A549 (cell line): ENCODE measurements at regions not wholly inside any gene's neighbourhood (a gene's known extent, or its start where the extent isn't known, plus 50 kb on each side); places are given as distances from the start of the nearest gene placed in this dataset.

ENCODE experiments used
- ATAC-seq, 2 experiments: fragments of 200-7000 bp in 1 of 2; fragments of >200 bp in 1 of 2; cut with Nextera tagmentation in 1 of 2; cut with Tn5 transposase in 1 of 2; 3 replicates each; pipeline versions ENCODE4 v1.8.0 to v1.9.1; 2018 to 2020; ENCODE audit warnings: mild to moderate bottlenecking in 1 of 2, moderate library complexity in 1 of 2
- CTCF ChIA-PET: fragments of 300-600 bp; sonication (Branson Sonifier 250); formaldehyde crosslinking; extraction: SDS; loops from one replicate; lab custom pipeline; 2021; ENCODE audit warnings: antibody characterized with exemption, inconsistent platforms; lab: Yijun Ruan, JAX
- POLR2A ChIA-PET: fragments of 350-600 bp; formaldehyde crosslinking; extraction: SDS; loops from one replicate; lab custom pipeline; 2021; ENCODE audit warnings: antibody characterized with exemption, inconsistent platforms; lab: Yijun Ruan, JAX
- DNase-seq, 2 experiments: peaks; one replicate each; pipeline versions ENCODE4 v3.0.0 to v3.0.0-alpha.2; 2011 to 2016; ENCODE audit warnings: low read depth in 1 of 2, low spot score in 1 of 2
- FAIRE-seq: peaks from 2 replicates; lab custom pipeline; 2011; peaks lifted over from hg19 to GRCh38; lab: Jason Lieb, UNC
- H3K27ac ChIP-seq, 2 experiments: fragments of >200 bp; sonication (Bioruptor Twin); formaldehyde crosslinking; 3 replicates each; pipeline ENCODE4 v1.5.1; 2016 to 2017
- H3K4me1 ChIP-seq: fragments of >200 bp; sonication (Bioruptor Twin); formaldehyde crosslinking; 3 replicates; pipeline ENCODE4 v1.6.1; 2016
- H3K4me2 ChIP-seq: fragments of >200 bp; sonication (Bioruptor Twin); formaldehyde crosslinking; 3 replicates; pipeline ENCODE4 v1.6.1; 2016
- H3K4me3 ChIP-seq: fragments of >200 bp; sonication (Bioruptor Twin); formaldehyde crosslinking; 3 replicates; pipeline ENCODE4 v1.5.1; 2016
- H3K9me3 ChIP-seq: fragments of >200 bp; sonication (Bioruptor Twin); formaldehyde crosslinking; 3 replicates; pipeline ENCODE4 v1.6.1; 2016
- BHLHE40 ChIP-seq: IDR thresholded peaks from 2 replicates; pipeline ENCODE4 v1.6.1; 2012; ENCODE audit warnings: low read depth, low read length, inconsistent platforms
- CBX2 ChIP-seq: fragments of 200-600 bp; sonication (generic); IDR thresholded peaks from 2 replicates; pipeline ENCODE4 v1.6.1; 2016; ENCODE audit warnings: low read depth, mild to moderate bottlenecking, borderline replicate concordance
- EHMT2 ChIP-seq: fragments of 200-600 bp; sonication (generic); IDR thresholded peaks from 2 replicates; pipeline ENCODE4 v1.6.1; 2016; ENCODE audit warnings: antibody characterized with exemption, low read depth, mild to moderate bottlenecking, moderate library complexity
- EP300 ChIP-seq, 2 experiments: fragments of >200 bp; sonication (Bioruptor Twin); formaldehyde crosslinking; IDR thresholded peaks; 2 replicates in 1 of 2; 3 replicates in 1 of 2; pipeline ENCODE4 v1.6.1; 2016 to 2017
- ESRRA ChIP-seq: fragments of 150-350 bp; IDR thresholded peaks from 2 replicates; pipeline ENCODE4 v1.6.1; 2014; ENCODE audit warnings: mild to moderate bottlenecking, low read length, borderline replicate concordance
- FOSB ChIP-seq: fragments of 250-450 bp; sonication (Bioruptor Pico); IDR thresholded peaks from 2 replicates; pipeline ENCODE4 v1.5.0; 2020; ENCODE audit warnings: mild to moderate bottlenecking, moderate library complexity
- FOSL2 ChIP-seq, 2 experiments: fragments of 450-650 bp in 1 of 2; fragments of >200 bp in 1 of 2; sonication (Bioruptor Twin) in 1 of 2; formaldehyde crosslinking; IDR thresholded peaks; 2 replicates each; pipeline versions ENCODE4 v1.5.0 to v1.6.1; 2016 to 2020; ENCODE audit warnings: mild to moderate bottlenecking in 1 of 2, moderate library complexity in 1 of 2
- GATA3 ChIP-seq: IDR thresholded peaks from 2 replicates; pipeline ENCODE4 v1.6.1; 2012; ENCODE audit warnings: borderline replicate concordance
- HEYL ChIP-seq: fragments of 250-450 bp; sonication (Bioruptor Pico); IDR thresholded peaks from 2 replicates; pipeline ENCODE4 v1.8.0; 2021; ENCODE audit warnings: mild to moderate bottlenecking, moderate library complexity
- HOXB13 ChIP-seq: fragments of 250-450 bp; sonication (Bioruptor Pico); IDR thresholded peaks from 2 replicates; pipeline ENCODE4 v1.5.0; 2020; ENCODE audit warnings: low read depth, mild to moderate bottlenecking, moderate library complexity
- HOXB5 ChIP-seq: fragments of 250-450 bp; sonication (Bioruptor Pico); IDR thresholded peaks from 2 replicates; pipeline ENCODE4 v1.5.0; 2020; ENCODE audit warnings: mild to moderate bottlenecking, moderate library complexity
- JUNB ChIP-seq: fragments of >200 bp; sonication (Bioruptor Twin); formaldehyde crosslinking; IDR thresholded peaks from 2 replicates; pipeline ENCODE4 v1.6.1; 2016
- KDM1A ChIP-seq: fragments of 200-600 bp; sonication (generic); IDR thresholded peaks from 2 replicates; pipeline ENCODE4 v1.6.1; 2016; ENCODE audit warnings: low read depth, mild to moderate bottlenecking
- KDM5A ChIP-seq: fragments of 200-600 bp; sonication (generic); IDR thresholded peaks from 2 replicates; pipeline ENCODE4 v1.6.1; 2016; ENCODE audit warnings: antibody characterized with exemption, mild to moderate bottlenecking
- NR3C1 ChIP-seq: fragments of >200 bp; sonication (Bioruptor Twin); formaldehyde crosslinking; IDR thresholded peaks from 3 replicates; pipeline ENCODE4 v1.6.1; 2017
- RCOR1 ChIP-seq: fragments of 150-350 bp; IDR thresholded peaks from 2 replicates; pipeline ENCODE4 v1.6.1; 2014; ENCODE audit warnings: antibody characterized with exemption, low read length, low read depth
- ZNF302 ChIP-seq: fragments of 250-450 bp; sonication (Bioruptor Pico); IDR thresholded peaks from 2 replicates; pipeline ENCODE4 v1.9.0; 2021; ENCODE audit warnings: inconsistent platforms, mild to moderate bottlenecking, moderate library complexity
- WGBS: methylation state at CpG from one replicate; pipeline ENCODE4 v1.1.6; 2017; ENCODE audit errors: missing lambda C conversion rate; 5-methylcytosine and 5-hydroxymethylcytosine counted together
- TF ChIP-seq, protein P1 (sequence below): fragments of >200 bp; sonication (Bioruptor Twin); formaldehyde crosslinking; IDR thresholded peaks from 2 replicates; pipeline ENCODE4 v1.6.1; 2016
- TF ChIP-seq, protein P2 (sequence below): IDR thresholded peaks from 2 replicates; pipeline ENCODE4 v1.6.1; 2012
- TF ChIP-seq, protein P3 (sequence below): fragments of 200-600 bp; sonication (generic); IDR thresholded peaks from 2 replicates; pipeline ENCODE4 v1.6.1; 2016; ENCODE audit warnings: antibody characterized with exemption, mild to moderate bottlenecking, moderate library complexity

DNA sequence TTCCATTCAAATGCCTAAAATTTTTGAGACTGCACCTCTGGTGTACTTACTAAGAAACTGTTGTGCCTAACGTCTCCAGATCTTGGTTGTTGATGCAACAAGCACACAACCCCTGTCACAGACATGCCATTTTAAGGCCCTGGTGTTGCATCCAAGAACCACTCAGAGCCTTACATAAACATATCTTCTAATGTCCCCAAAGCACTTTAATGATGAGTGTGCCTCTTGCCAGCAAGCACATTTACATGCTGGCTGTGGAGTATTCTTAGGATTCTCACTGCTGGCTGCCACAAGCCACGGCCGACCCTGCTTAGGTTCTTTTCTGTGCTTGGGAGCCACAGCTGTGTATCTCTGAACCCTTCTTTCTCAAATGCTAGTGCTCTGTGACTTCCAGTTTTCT, 201.4 kb downstream of the ADAMTS15 start:
- WGBS = 91% methylated on average over 3 of the region's 3 CpGs
- ChIA-PET CTCF (no interaction called here), POLR2A (no interaction called here)
- H3K4me3 ChIP-seq = no peak overlapping the region
- FAIRE-seq = no peak
- DNase-seq = no peak
- no peaks in the 10 kb centered on the region for H3K9me3 ChIP-seq
- no peak overlapping the region for H3K4me2 ChIP-seq
- no peak for ATAC-seq
- H3K4me1 ChIP-seq = no peaks in the 10 kb centered on the region
- no peak overlapping the region for H3K27ac ChIP-seq
- no peak for TF ChIP-seq RCOR1
- TF ChIP-seq KDM5A = no peak
- no peak for TF ChIP-seq HOXB13 (CRISPR knock-in tag)
- no peak for TF ChIP-seq NR3C1
- TF ChIP-seq, protein P1, sequence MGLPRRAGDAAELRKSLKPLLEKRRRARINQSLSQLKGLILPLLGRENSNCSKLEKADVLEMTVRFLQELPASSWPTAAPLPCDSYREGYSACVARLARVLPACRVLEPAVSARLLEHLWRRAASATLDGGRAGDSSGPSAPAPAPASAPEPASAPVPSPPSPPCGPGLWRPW = no peak

DNA sequence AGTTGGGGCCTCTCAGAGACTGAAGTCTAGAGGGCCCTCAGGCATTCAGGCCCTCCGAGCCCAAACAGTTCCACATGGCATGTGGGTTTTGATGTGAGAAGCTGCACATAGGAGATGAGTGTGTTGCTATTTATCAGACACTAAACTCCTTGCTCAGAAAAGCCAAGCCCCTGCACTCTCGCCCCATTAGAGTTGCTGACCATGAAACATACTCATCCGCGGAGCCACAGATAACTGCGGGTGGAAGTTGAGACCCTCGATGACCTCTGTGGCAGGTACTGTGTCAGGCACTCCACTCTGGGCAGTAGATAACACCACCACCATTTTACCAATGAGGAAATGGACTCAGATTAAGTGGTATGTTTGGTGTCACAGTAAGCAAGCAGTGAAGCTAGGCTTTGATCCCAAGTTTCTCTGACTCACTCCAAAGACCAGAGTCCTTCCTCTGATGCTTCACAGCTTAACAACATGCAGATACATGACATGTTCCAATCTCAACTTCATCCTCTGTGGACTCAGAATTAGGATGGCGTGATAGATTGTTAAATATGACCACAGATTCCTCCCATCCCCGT, 202.1 kb downstream of the ADAMTS15 start:
- ChIA-PET POLR2A (no interaction called here), CTCF (interaction anchor here (2.1 kb wide), 1 partner anchor 177 kb away, joined by 5 read pairs; no protein-coding TSS in a partner anchor)
- ATAC-seq = no peak
- Histone ChIP-seq H3K4me2 (no peak overlapping the region), H3K4me3 (no peak overlapping the region), H3K4me1 (no peaks in the 10 kb centered on the region), H3K9me3 (no peaks in the 10 kb centered on the region), H3K27ac (no peak overlapping the region)
- WGBS = 91% methylated on average over 8 of the region's 8 CpGs
- TF ChIP-seq ZNF302 (no peak), CBX2 (no peak), HOXB5 (CRISPR knock-in tag) (no peak), HEYL (CRISPR knock-in tag) (no peak), BHLHE40 (no peak), FOSL2 (IDR thresholded peaks at IDR 0.05) (no peak), FOSL2 (CRISPR knock-in tag; IDR thresholded peaks at IDR 0.05) (no peak), FOSB (CRISPR knock-in tag) (no peak), EP300 (IDR thresholded peaks at IDR 0.05) (no peak), JUNB (no peak), KDM5A (no peak), EHMT2 (no peak), ESRRA (no peak), GATA3 (no peak), KDM1A (no peak)
- TF ChIP-seq, protein P2, sequence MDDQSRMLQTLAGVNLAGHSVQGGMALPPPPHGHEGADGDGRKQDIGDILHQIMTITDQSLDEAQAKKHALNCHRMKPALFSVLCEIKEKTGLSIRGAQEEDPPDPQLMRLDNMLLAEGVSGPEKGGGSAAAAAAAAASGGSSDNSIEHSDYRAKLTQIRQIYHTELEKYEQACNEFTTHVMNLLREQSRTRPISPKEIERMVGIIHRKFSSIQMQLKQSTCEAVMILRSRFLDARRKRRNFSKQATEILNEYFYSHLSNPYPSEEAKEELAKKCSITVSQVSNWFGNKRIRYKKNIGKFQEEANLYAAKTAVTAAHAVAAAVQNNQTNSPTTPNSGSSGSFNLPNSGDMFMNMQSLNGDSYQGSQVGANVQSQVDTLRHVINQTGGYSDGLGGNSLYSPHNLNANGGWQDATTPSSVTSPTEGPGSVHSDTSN = no peak
- TF ChIP-seq, protein P3, sequence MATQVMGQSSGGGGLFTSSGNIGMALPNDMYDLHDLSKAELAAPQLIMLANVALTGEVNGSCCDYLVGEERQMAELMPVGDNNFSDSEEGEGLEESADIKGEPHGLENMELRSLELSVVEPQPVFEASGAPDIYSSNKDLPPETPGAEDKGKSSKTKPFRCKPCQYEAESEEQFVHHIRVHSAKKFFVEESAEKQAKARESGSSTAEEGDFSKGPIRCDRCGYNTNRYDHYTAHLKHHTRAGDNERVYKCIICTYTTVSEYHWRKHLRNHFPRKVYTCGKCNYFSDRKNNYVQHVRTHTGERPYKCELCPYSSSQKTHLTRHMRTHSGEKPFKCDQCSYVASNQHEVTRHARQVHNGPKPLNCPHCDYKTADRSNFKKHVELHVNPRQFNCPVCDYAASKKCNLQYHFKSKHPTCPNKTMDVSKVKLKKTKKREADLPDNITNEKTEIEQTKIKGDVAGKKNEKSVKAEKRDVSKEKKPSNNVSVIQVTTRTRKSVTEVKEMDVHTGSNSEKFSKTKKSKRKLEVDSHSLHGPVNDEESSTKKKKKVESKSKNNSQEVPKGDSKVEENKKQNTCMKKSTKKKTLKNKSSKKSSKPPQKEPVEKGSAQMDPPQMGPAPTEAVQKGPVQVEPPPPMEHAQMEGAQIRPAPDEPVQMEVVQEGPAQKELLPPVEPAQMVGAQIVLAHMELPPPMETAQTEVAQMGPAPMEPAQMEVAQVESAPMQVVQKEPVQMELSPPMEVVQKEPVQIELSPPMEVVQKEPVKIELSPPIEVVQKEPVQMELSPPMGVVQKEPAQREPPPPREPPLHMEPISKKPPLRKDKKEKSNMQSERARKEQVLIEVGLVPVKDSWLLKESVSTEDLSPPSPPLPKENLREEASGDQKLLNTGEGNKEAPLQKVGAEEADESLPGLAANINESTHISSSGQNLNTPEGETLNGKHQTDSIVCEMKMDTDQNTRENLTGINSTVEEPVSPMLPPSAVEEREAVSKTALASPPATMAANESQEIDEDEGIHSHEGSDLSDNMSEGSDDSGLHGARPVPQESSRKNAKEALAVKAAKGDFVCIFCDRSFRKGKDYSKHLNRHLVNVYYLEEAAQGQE = no peak
- no peak for FAIRE-seq
- no peak for DNase-seq
